ENCODE measurements at regions not wholly inside any gene's neighbourhood (a gene's known extent, or its start where the extent isn't known, plus 50 kb on each side); places are given as distances from the start of the nearest gene placed in this dataset.

DNA sequence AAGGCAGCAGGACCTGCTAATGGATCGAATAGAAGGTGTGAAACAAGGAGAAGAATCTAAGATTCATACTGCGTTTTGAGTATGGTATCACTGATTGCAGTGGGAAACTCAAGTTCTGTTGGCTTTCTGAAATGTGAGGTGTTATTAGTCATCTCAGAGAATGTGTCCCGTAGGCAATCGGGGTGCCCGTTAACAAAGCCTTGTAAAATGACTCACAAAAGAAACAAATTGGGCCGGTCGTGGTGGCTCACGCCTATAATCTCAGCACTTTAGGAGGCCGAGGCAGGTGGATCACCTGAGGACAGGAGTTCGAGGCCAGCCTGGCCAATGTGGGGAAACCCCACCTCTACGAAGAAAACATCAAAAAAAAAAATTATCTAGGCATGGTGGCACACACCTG, 118.2 kb upstream of the C7orf33 start (continued):
- TF ChIP-seq, protein P1, sequence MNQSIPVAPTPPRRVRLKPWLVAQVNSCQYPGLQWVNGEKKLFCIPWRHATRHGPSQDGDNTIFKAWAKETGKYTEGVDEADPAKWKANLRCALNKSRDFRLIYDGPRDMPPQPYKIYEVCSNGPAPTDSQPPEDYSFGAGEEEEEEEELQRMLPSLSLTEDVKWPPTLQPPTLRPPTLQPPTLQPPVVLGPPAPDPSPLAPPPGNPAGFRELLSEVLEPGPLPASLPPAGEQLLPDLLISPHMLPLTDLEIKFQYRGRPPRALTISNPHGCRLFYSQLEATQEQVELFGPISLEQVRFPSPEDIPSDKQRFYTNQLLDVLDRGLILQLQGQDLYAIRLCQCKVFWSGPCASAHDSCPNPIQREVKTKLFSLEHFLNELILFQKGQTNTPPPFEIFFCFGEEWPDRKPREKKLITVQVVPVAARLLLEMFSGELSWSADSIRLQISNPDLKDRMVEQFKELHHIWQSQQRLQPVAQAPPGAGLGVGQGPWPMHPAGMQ (IDR thresholded peaks at IDR 0.05; ENCODE audit: borderline replicate concordance): no peak
- TF ChIP-seq, protein P2, sequence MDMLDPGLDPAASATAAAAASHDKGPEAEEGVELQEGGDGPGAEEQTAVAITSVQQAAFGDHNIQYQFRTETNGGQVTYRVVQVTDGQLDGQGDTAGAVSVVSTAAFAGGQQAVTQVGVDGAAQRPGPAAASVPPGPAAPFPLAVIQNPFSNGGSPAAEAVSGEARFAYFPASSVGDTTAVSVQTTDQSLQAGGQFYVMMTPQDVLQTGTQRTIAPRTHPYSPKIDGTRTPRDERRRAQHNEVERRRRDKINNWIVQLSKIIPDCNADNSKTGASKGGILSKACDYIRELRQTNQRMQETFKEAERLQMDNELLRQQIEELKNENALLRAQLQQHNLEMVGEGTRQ (IDR thresholded peaks at IDR 0.05; ENCODE audit: borderline replicate concordance, low read depth, low read length): no peak
- TF ChIP-seq ETV6 (conservative IDR thresholded peaks at IDR 0.05 in 1 of 2, IDR thresholded peaks at IDR 0.05 in 1 of 2; ENCODE audit: borderline replicate concordance in 1 of 2, low read depth in 1 of 2) (no peak), BMI1 (IDR thresholded peaks at IDR 0.05; ENCODE audit: borderline replicate concordance) (no peak), ATF2 (IDR thresholded peaks at IDR 0.05; ENCODE audit: low read length) (no peak)

GRCh38 chr7:148473703-148474480, 116.7 kb upstream of the C7orf33 start:
- Histone ChIP-seq H3K9me3 (replicated peaks; ENCODE audit: control insufficient read depth, insufficient read depth, low read length) (no peaks in the 10 kb centered on the region), H3K9ac (ENCODE audit: control insufficient read depth, insufficient read depth, low read length) (no peak overlapping the region), H4K20me1 (ENCODE audit: control insufficient read depth, insufficient read depth) (no peaks in the 10 kb centered on the region), H2AFZ (ENCODE audit: control insufficient read depth, low read depth, low read length) (no peak overlapping the region), H3K4me3 (no peak overlapping the region), H3K4me2 (ENCODE audit: control insufficient read depth, insufficient read depth) (no peak overlapping the region), H3K27ac (ENCODE audit: control insufficient read depth, insufficient read depth) (no peak overlapping the region), H3K27me3 (replicated peaks in 1 of 2; ENCODE audit: control insufficient read depth in 2 of 2, insufficient read depth in 2 of 2, low read length in 1 of 2) (no peaks in the 10 kb centered on the region), H3K36me3 (ENCODE audit: control insufficient read depth in 2 of 2, insufficient read depth in 2 of 2, low read length in 1 of 2) (no peaks in the 10 kb centered on the region), H3K79me2 (ENCODE audit: control insufficient read depth, insufficient read depth, low read length) (no peaks in the 10 kb centered on the region), H3K4me1 (ENCODE audit: control insufficient read depth, insufficient read depth, low read length) (no peaks in the 10 kb centered on the region)
- POLR2A ChIA-PET: no interaction called here
- in situ Hi-C loops (cut with MboI) (no loop called here), intact Hi-C loops (cut with micrococcal nuclease; ENCODE audit: unreplicated experiment) (no loop called here)
- ATAC-seq: no peak
- DNase-seq (ENCODE audit: low read depth, low spot score): no peak
- CTCF ChIA-PET: no interaction called here
- SMC1A ChIA-PET (ENCODE audit: uncharacterized antibody, unreplicated experiment): no interaction called here
- 34% methylated on average over 13 of the region's 14 CpGs for WGBS (ENCODE audit: insufficient coverage, insufficient replicate concordance, low lambda C conversion rate, missing lambda C conversion rate)
- FAIRE-seq: no peak
- BruUV-seq (replicated peaks): no TSS peak
- RAD21 ChIA-PET (ENCODE audit: unreplicated experiment): no interaction called here
- TF ChIP-seq, protein P3, sequence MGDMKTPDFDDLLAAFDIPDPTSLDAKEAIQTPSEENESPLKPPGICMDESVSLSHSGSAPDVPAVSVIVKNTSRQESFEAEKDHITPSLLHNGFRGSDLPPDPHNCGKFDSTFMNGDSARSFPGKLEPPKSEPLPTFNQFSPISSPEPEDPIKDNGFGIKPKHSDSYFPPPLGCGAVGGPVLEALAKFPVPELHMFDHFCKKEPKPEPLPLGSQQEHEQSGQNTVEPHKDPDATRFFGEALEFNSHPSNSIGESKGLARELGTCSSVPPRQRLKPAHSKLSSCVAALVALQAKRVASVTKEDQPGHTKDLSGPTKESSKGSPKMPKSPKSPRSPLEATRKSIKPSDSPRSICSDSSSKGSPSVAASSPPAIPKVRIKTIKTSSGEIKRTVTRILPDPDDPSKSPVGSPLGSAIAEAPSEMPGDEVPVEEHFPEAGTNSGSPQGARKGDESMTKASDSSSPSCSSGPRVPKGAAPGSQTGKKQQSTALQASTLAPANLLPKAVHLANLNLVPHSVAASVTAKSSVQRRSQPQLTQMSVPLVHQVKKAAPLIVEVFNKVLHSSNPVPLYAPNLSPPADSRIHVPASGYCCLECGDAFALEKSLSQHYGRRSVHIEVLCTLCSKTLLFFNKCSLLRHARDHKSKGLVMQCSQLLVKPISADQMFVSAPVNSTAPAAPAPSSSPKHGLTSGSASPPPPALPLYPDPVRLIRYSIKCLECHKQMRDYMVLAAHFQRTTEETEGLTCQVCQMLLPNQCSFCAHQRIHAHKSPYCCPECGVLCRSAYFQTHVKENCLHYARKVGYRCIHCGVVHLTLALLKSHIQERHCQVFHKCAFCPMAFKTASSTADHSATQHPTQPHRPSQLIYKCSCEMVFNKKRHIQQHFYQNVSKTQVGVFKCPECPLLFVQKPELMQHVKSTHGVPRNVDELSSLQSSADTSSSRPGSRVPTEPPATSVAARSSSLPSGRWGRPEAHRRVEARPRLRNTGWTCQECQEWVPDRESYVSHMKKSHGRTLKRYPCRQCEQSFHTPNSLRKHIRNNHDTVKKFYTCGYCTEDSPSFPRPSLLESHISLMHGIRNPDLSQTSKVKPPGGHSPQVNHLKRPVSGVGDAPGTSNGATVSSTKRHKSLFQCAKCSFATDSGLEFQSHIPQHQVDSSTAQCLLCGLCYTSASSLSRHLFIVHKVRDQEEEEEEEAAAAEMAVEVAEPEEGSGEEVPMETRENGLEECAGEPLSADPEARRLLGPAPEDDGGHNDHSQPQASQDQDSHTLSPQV (IDR thresholded peaks at IDR 0.05): no peak
- no peak for TF ChIP-seq GATAD2B (conservative IDR thresholded peaks at IDR 0.05; ENCODE audit: low read depth)
- TF ChIP-seq TAF1 (IDR thresholded peaks at IDR 0.05; ENCODE audit: borderline replicate concordance, low read depth, low read length): no peak
- TF ChIP-seq NFYA (IDR thresholded peaks at IDR 0.05; ENCODE audit: borderline replicate concordance, low read depth, low read length): no peak
- no peak for TF ChIP-seq STAT1 (conservative IDR thresholded peaks at IDR 0.05)
- no peak for TF ChIP-seq MEF2B (IDR thresholded peaks at IDR 0.05; ENCODE audit: partially characterized antibody, poor library complexity, severe bottlenecking)
- no peak for TF ChIP-seq PML (IDR thresholded peaks at IDR 0.05; ENCODE audit: low read length)
- TF ChIP-seq, protein P4, sequence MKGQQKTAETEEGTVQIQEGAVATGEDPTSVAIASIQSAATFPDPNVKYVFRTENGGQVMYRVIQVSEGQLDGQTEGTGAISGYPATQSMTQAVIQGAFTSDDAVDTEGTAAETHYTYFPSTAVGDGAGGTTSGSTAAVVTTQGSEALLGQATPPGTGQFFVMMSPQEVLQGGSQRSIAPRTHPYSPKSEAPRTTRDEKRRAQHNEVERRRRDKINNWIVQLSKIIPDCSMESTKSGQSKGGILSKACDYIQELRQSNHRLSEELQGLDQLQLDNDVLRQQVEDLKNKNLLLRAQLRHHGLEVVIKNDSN (IDR thresholded peaks at IDR 0.05; ENCODE audit: borderline replicate concordance, extremely low read length, insufficient read depth, low read depth, low read length): no peak

Data from GM12878 (cell line).